Epidermal melanocyte (primary cell): ENCODE measurements at regions not wholly inside any gene's neighbourhood (a gene's known extent, or its start where the extent isn't known, plus 50 kb on each side); places are given as distances from the start of the nearest gene placed in this dataset.

Source experiments
- DNase-seq: peaks from one replicate; pipeline ENCODE4 v3.0.0; 2011; ENCODE audit warnings: low spot score; ENCODE audit not compliant: insufficient read length

GRCh38 chr1:222911866-222912265 is 97.0 kb downstream of the DISP1 start:
- no peak for DNase-seq

GRCh38 chr1:222912730-222913129 is 97.9 kb downstream of the DISP1 start:
- DNase-seq = no peak

GRCh38 chr1:222914861-222915632 is 100.2 kb downstream of the DISP1 start:
- DNase-seq = no peak

- DNase-seq = no peak
Observed at GRCh38 chr1:222916100-222916499, 101.3 kb downstream of the DISP1 start.

- DNase-seq = no peak
Observed at GRCh38 chr1:222918801-222919477, 104.1 kb downstream of the DISP1 start.

GRCh38 chr1:222919478-222919865 is 104.6 kb downstream of the DISP1 start:
- no peak for DNase-seq

- DNase-seq = no peak
Observed at GRCh38 chr1:222920169-222920568, 105.3 kb downstream of the DISP1 start.

GRCh38 chr1:222921945-222922344 is 107.1 kb downstream of the DISP1 start:
- no peak for DNase-seq

GRCh38 chr1:222923506-222923905 is 108.7 kb downstream of the DISP1 start:
- DNase-seq = no peak

GRCh38 chr1:222924136-222924706 is 109.4 kb downstream of the DISP1 start:
- no peak for DNase-seq

- DNase-seq = no peak
Observed at GRCh38 chr1:222926566-222926965, 111.7 kb downstream of the DISP1 start.

- DNase-seq = no peak
Observed at GRCh38 chr1:222927031-222927430, 112.2 kb downstream of the DISP1 start.

GRCh38 chr1:222928212-222928611 is 113.4 kb downstream of the DISP1 start:
- peak; percentile 26 for DNase-seq

- DNase-seq = no peak
Observed at GRCh38 chr1:222930070-222930469, 115.2 kb downstream of the DISP1 start.

- DNase-seq = no peak
Observed at GRCh38 chr1:222931023-222931422, 116.2 kb downstream of the DISP1 start.

- DNase-seq = no peak
Observed at GRCh38 chr1:222933273-222933672, 118.4 kb downstream of the DISP1 start.

- DNase-seq = no peak
Observed at GRCh38 chr1:222935239-222935900, 120.5 kb downstream of the DISP1 start.

- DNase-seq = no peak
Observed at GRCh38 chr1:222936042-222936441, 121.2 kb downstream of the DISP1 start.

- no peak for DNase-seq
Observed at GRCh38 chr1:222938986-222939385, 124.1 kb downstream of the DISP1 start.

- DNase-seq = no peak
Observed at GRCh38 chr1:222940095-222940494, 125.3 kb downstream of the DISP1 start.

- DNase-seq = no peak
Observed at GRCh38 chr1:222940906-222941305, 126.1 kb downstream of the DISP1 start.

- no peak for DNase-seq
Observed at GRCh38 chr1:222941425-222941824, 126.6 kb downstream of the DISP1 start.
